Prostate gland (tissue), 2 donors: ENCODE measurements at regions not wholly inside any gene's neighbourhood (a gene's known extent, or its start where the extent isn't known, plus 50 kb on each side); places are given as distances from the start of the nearest gene placed in this dataset.

Source experiments
- DNase-seq: peaks from one replicate; pipeline ENCODE4 v3.0.0-alpha.2; 2019; ENCODE audit warnings: low spot score
- H3K27ac ChIP-seq, 2 donors: fragments of 200-600 bp; sonication (generic); 2 replicates each; pipeline ENCODE4 v1.5.1; 2017 to 2019
- H3K27me3 ChIP-seq: fragments of 200-600 bp; sonication (generic); replicated peaks from 2 replicates; pipeline ENCODE4 v1.5.1; 2019; ENCODE audit not compliant: insufficient read depth
- H3K36me3 ChIP-seq, 2 donors: fragments of 200-600 bp; sonication (generic); 1 replicate in 1 of 2; 2 replicates in 1 of 2; pipeline versions ENCODE4 v1.5.1 to v1.8.1; 2017 to 2019
- H3K4me1 ChIP-seq: fragments of 200-600 bp; sonication (generic); replicated peaks from 2 replicates; pipeline ENCODE4 v1.5.1; 2019
- H3K4me3 ChIP-seq, 2 donors: fragments of 200-600 bp; sonication (generic); 2 replicates each; pipeline ENCODE4 v1.5.1; 2017 to 2019
- H3K9me3 ChIP-seq: fragments of 200-600 bp; sonication (generic); 2 replicates; pipeline ENCODE4 v1.5.1; 2017
- CTCF ChIP-seq, 4 experiments: fragments of 200-600 bp in 2 of 4; fragments of 450-650 bp in 2 of 4; sonication (generic) in 2 of 4; IDR thresholded peaks; 1 replicate in 3 of 4; 2 replicates in 1 of 4; pipeline ENCODE4 v1.5.1; 2016 to 2019; ENCODE audit warnings: antibody characterized with exemption in 4 of 4, mild to moderate bottlenecking in 2 of 4, moderate library complexity in 2 of 4
- POLR2A ChIP-seq: fragments of 450-650 bp; IDR thresholded peaks from one replicate; pipeline ENCODE4 v1.6.1; 2016; ENCODE audit warnings: antibody characterized with exemption, mild to moderate bottlenecking
- POLR2AphosphoS5 ChIP-seq: sonication (generic); formaldehyde crosslinking; IDR thresholded peaks from one replicate; pipeline ENCODE4 v1.6.1; 2017; ENCODE audit warnings: antibody characterized with exemption
- WGBS: methylation state at CpG from one replicate; pipeline ENCODE4 v1.1.5; 2018; 5-methylcytosine and 5-hydroxymethylcytosine counted together
- intact Hi-C: fragments of 100-400 bp; cut with DNase I; formaldehyde crosslinking; loops from one replicate; pipeline ENCODE4 v1.14.2; 2022

- H3K27ac ChIP-seq: no peak overlapping the region
- intact Hi-C loops: no loop called here
- H3K9me3 ChIP-seq: no peaks in the 10 kb centered on the region
- H3K4me3 ChIP-seq: no peak overlapping the region
- WGBS: 1% methylated on average over 12 of the region's 23 CpGs
- no peaks in the 10 kb centered on the region for H3K36me3 ChIP-seq
- no peak for DNase-seq
- H3K4me1 ChIP-seq: no peaks in the 10 kb centered on the region
- no peak for TF ChIP-seq CTCF (IDR thresholded peaks at IDR 0.05)
- H3K27me3 ChIP-seq: no peaks in the 10 kb centered on the region
Measured at GRCh38 chrX:107324493-107325310, 118.3 kb downstream of the DNAAF6 start.

GRCh38 chrX:107325467-107325866 lies 119.1 kb downstream of the DNAAF6 start:
- Histone ChIP-seq H3K9me3 (no peaks in the 10 kb centered on the region), H3K4me3 (no peak overlapping the region), H3K4me1 (no peaks in the 10 kb centered on the region), H3K27me3 (no peaks in the 10 kb centered on the region), H3K27ac (no peak overlapping the region), H3K36me3 (no peaks in the 10 kb centered on the region)
- DNase-seq: no peak
- WGBS: 73% methylated on average over 4 of the region's 9 CpGs
- no peak for TF ChIP-seq POLR2A
- no peak for TF ChIP-seq CTCF (IDR thresholded peaks at IDR 0.05)
- TF ChIP-seq POLR2AphosphoS5: no peak
- intact Hi-C loops: no loop called here

GRCh38 chrX:107348051-107348450 lies 101.4 kb upstream of the FRMPD3 start:
- Histone ChIP-seq H3K27me3 (no peaks in the 10 kb centered on the region), H3K9me3 (no peaks in the 10 kb centered on the region), H3K4me1 (no peaks in the 10 kb centered on the region), H3K4me3 (no peak overlapping the region), H3K27ac (no peak overlapping the region), H3K36me3 (no peaks in the 10 kb centered on the region)
- intact Hi-C loops: no loop called here
- WGBS: 84% methylated on average over 4 of the region's 4 CpGs
- TF ChIP-seq POLR2AphosphoS5 (no peak), POLR2A (no peak), CTCF (IDR thresholded peaks at IDR 0.05) (no peak)
- DNase-seq: no peak

GRCh38 chrX:107348990-107349389 lies 100.5 kb upstream of the FRMPD3 start:
- no peaks in the 10 kb centered on the region for H3K4me1 ChIP-seq
- no peak for DNase-seq
- H3K36me3 ChIP-seq: no peaks in the 10 kb centered on the region
- no peak for TF ChIP-seq POLR2AphosphoS5
- TF ChIP-seq POLR2A: no peak
- no peak for TF ChIP-seq CTCF (IDR thresholded peaks at IDR 0.05)
- no peak overlapping the region for H3K4me3 ChIP-seq
- H3K9me3 ChIP-seq: no peaks in the 10 kb centered on the region
- H3K27me3 ChIP-seq: no peaks in the 10 kb centered on the region
- H3K27ac ChIP-seq: no peak overlapping the region
- intact Hi-C loops: no loop called here
- WGBS: 44% methylated on average over 1 of the region's 1 CpG

DNA sequence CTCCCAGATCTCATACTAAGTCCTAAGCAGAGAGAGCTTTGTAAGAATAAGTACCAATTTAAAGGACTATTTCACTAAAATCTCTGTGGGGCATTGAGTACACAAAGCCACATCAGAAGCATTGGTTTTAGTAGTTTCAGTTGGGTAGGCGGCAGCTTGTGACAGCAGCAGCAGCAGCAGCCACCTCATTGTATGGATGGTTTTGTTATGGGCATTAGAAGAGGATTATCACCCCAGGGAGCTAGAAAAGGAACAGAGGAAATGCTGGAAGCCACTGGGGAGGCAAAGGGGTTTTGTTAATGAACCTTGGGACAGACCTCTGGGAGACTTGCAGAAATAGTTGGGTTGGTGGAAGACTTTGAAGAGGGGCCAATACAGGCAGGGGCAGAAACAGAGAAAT lies 93.9 kb upstream of the FRMPD3 start:
- Histone ChIP-seq H3K36me3 (no peaks in the 10 kb centered on the region), H3K4me3 (no peak overlapping the region), H3K27me3 (no peaks in the 10 kb centered on the region), H3K9me3 (no peaks in the 10 kb centered on the region), H3K27ac (no peak overlapping the region), H3K4me1 (no peaks in the 10 kb centered on the region)
- TF ChIP-seq POLR2AphosphoS5: no peak
- no peak for TF ChIP-seq POLR2A
- TF ChIP-seq CTCF (IDR thresholded peaks at IDR 0.05): no peak
- 44% methylated on average over 1 of the region's 1 CpG for WGBS
- DNase-seq: no peak
- intact Hi-C loops: no loop called here
